OCI-LY7 (cell line): ENCODE measurements at regions not wholly inside any gene's neighbourhood (a gene's known extent, or its start where the extent isn't known, plus 50 kb on each side); places are given as distances from the start of the nearest gene placed in this dataset.

ENCODE experiments used
- EZH2phosphoT487 ChIP-seq: fragments of 200-600 bp; sonication (generic); IDR thresholded peaks from 2 replicates; pipeline ENCODE4 v1.6.1; 2018; ENCODE audit warnings: low read depth, borderline replicate concordance, mild to moderate bottlenecking, mixed run types, antibody characterized with exemption, low read length, moderate library complexity, mixed read lengths
- TF ChIP-seq, protein P1 (sequence below): fragments of 200-600 bp; sonication (generic); conservative IDR thresholded peaks from 2 replicates; pipeline ENCODE4 v1.5.1; 2014; ENCODE audit warnings: mild to moderate bottlenecking, antibody characterized with exemption, low read length, moderate library complexity, mixed read lengths

DNA sequence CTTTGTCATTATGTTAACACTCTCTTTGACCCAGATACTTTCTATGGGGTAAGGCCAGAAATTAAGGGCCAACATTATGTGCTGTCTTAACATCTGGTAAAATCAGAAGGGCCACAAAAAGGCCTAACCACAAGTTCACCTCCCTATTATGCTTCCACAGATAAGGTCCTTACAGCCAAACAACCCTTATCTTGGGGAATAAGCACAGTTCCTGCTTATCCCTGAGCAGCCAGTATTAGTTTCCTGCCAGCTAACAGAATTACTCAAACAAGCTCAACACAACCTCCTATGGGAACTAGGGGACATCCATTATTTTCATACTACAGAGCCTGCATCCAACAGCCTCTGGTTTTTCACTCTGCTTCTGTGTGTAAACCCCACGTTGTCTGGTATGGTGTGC lies 724.8 kb downstream of the HACE1 start:
- TF ChIP-seq, protein P1, sequence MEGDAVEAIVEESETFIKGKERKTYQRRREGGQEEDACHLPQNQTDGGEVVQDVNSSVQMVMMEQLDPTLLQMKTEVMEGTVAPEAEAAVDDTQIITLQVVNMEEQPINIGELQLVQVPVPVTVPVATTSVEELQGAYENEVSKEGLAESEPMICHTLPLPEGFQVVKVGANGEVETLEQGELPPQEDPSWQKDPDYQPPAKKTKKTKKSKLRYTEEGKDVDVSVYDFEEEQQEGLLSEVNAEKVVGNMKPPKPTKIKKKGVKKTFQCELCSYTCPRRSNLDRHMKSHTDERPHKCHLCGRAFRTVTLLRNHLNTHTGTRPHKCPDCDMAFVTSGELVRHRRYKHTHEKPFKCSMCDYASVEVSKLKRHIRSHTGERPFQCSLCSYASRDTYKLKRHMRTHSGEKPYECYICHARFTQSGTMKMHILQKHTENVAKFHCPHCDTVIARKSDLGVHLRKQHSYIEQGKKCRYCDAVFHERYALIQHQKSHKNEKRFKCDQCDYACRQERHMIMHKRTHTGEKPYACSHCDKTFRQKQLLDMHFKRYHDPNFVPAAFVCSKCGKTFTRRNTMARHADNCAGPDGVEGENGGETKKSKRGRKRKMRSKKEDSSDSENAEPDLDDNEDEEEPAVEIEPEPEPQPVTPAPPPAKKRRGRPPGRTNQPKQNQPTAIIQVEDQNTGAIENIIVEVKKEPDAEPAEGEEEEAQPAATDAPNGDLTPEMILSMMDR: no peak
- no peak for TF ChIP-seq EZH2phosphoT487
